Liver (tissue), 8 donors: ENCODE measurements at regions not wholly inside any gene's neighbourhood (a gene's known extent, or its start where the extent isn't known, plus 50 kb on each side); places are given as distances from the start of the nearest gene placed in this dataset.

ENCODE experiments used
- DNase-seq: peaks from one replicate; pipeline ENCODE4 v3.0.0-alpha.2; 2017; ENCODE audit warnings: low spot score
- H3K27ac ChIP-seq, 2 donors: one replicate each; pipeline ENCODE4 v1.7.0; 2013; ENCODE audit warnings: inconsistent platforms in 2 of 2, low read length in 2 of 2, control low read depth in 1 of 2, low read depth in 1 of 2, mild to moderate bottlenecking in 1 of 2
- H3K27me3 ChIP-seq, 4 donors: one replicate each; pipeline versions ENCODE4 v1.6.1 to v1.7.0; 2013; ENCODE audit warnings: low read length in 3 of 4, inconsistent platforms in 1 of 4, mild to moderate bottlenecking in 1 of 4, moderate library complexity in 1 of 4; ENCODE audit not compliant: control insufficient read depth in 4 of 4, insufficient read depth in 4 of 4
- H3K36me3 ChIP-seq, 4 donors: one replicate each; pipeline versions ENCODE4 v1.6.1 to v1.7.0; 2013; ENCODE audit warnings: low read length in 3 of 4, mild to moderate bottlenecking in 3 of 4, low read depth in 1 of 4, moderate library complexity in 1 of 4; ENCODE audit not compliant: control insufficient read depth in 4 of 4, insufficient read depth in 3 of 4
- H3K4me1 ChIP-seq, 4 donors: one replicate each; pipeline versions ENCODE4 v1.6.1 to v1.7.0; 2013; ENCODE audit warnings: low read length in 3 of 4, mild to moderate bottlenecking in 3 of 4, moderate library complexity in 1 of 4; ENCODE audit not compliant: control insufficient read depth in 4 of 4, insufficient read depth in 4 of 4
- H3K4me3 ChIP-seq, 3 donors: one replicate each; pipeline versions ENCODE4 v1.6.1 to v1.7.0; 2013; ENCODE audit warnings: low read length in 3 of 3, control low read depth in 1 of 3, low read depth in 1 of 3, mild to moderate bottlenecking in 1 of 3
- H3K9ac ChIP-seq, 2 donors: one replicate each; pipeline ENCODE4 v1.7.0; 2013; ENCODE audit warnings: low read length in 2 of 2, mild to moderate bottlenecking in 2 of 2, moderate library complexity in 2 of 2, control low read depth in 1 of 2, low read depth in 1 of 2
- H3K9me3 ChIP-seq, 4 donors: one replicate each; pipeline versions ENCODE4 v1.6.1 to v1.7.0; 2013; ENCODE audit warnings: low read length in 3 of 4; ENCODE audit not compliant: control insufficient read depth in 4 of 4
- EGR1 ChIP-seq, 2 donors: IDR thresholded peaks; 2 replicates each; pipeline ENCODE4 v1.6.1; 2016 to 2018; ENCODE audit warnings: antibody characterized with exemption in 2 of 2, low read depth in 2 of 2
- FOXA1 ChIP-seq: IDR thresholded peaks from 2 replicates; pipeline ENCODE4 v1.6.1; 2016; ENCODE audit warnings: antibody characterized with exemption
- FOXA2 ChIP-seq: IDR thresholded peaks from 2 replicates; pipeline ENCODE4 v1.6.1; 2016; ENCODE audit warnings: antibody characterized with exemption
- GABPA ChIP-seq, 2 donors: IDR thresholded peaks in 1 of 2; conservative IDR thresholded peaks in 1 of 2; 2 replicates each; pipeline ENCODE4 v1.6.1; 2016; ENCODE audit warnings: antibody characterized with exemption in 2 of 2, mild to moderate bottlenecking in 1 of 2, moderate library complexity in 1 of 2
- HNF4A ChIP-seq, 2 donors: conservative IDR thresholded peaks; 2 replicates each; pipeline ENCODE4 v1.6.1; 2016; ENCODE audit warnings: antibody characterized with exemption in 2 of 2, mild to moderate bottlenecking in 2 of 2
- HNF4G ChIP-seq: IDR thresholded peaks from 2 replicates; pipeline ENCODE4 v1.6.1; 2016; ENCODE audit warnings: antibody characterized with exemption
- JUND ChIP-seq, 2 donors: IDR thresholded peaks; 2 replicates each; pipeline ENCODE4 v1.6.1; 2016; ENCODE audit warnings: antibody characterized with exemption in 2 of 2
- NR2F2 ChIP-seq: IDR thresholded peaks from 2 replicates; pipeline ENCODE4 v1.6.1; 2016; ENCODE audit warnings: antibody characterized with exemption
- RAD21 ChIP-seq, 2 donors: IDR thresholded peaks; 2 replicates each; pipeline ENCODE4 v1.6.1; 2016; ENCODE audit warnings: antibody characterized with exemption in 2 of 2, mild to moderate bottlenecking in 2 of 2
- RXRA ChIP-seq, 2 donors: IDR thresholded peaks; 2 replicates each; pipeline ENCODE4 v1.6.1; 2017 to 2018; ENCODE audit warnings: antibody characterized with exemption in 2 of 2, mild to moderate bottlenecking in 1 of 2
- SP1 ChIP-seq: IDR thresholded peaks from 2 replicates; pipeline ENCODE4 v1.6.1; 2018; ENCODE audit warnings: antibody characterized with exemption, mild to moderate bottlenecking
- TAF1 ChIP-seq: conservative IDR thresholded peaks from 2 replicates; pipeline ENCODE4 v1.6.1; 2016; ENCODE audit warnings: antibody characterized with exemption, mild to moderate bottlenecking
- YY1 ChIP-seq: IDR thresholded peaks from 2 replicates; pipeline ENCODE4 v1.6.1; 2016; ENCODE audit warnings: antibody characterized with exemption, mild to moderate bottlenecking
- WGBS: extraction: QIAGEN DNeasy Blood & Tissue Kit; methylation state at CpG from one replicate; pipeline ENCODE4 v1.1.7; 2013; 5-methylcytosine and 5-hydroxymethylcytosine counted together
- TF ChIP-seq, protein P1 (sequence below): IDR thresholded peaks from 2 replicates; pipeline ENCODE4 v1.6.1; 2016; ENCODE audit warnings: antibody characterized with exemption
- TF ChIP-seq, protein P2 (sequence below): IDR thresholded peaks from 2 replicates; pipeline ENCODE4 v1.6.1; 2016; ENCODE audit warnings: antibody characterized with exemption
- TF ChIP-seq, protein P3 (sequence below): fragments of 150-350 bp; IDR thresholded peaks from 2 replicates; pipeline ENCODE4 v1.5.1; 2017; ENCODE audit warnings: improper control_type of control experiment, low read depth, low read length; ENCODE audit not compliant: missing input control
- TF ChIP-seq, protein P4 (sequence below): IDR thresholded peaks from 2 replicates; pipeline ENCODE4 v1.6.1; 2016; ENCODE audit warnings: antibody characterized with exemption
- TF ChIP-seq, protein P5 (sequence below): IDR thresholded peaks from 2 replicates; pipeline ENCODE4 v1.6.1; 2016; ENCODE audit warnings: antibody characterized with exemption, mild to moderate bottlenecking
- donor health status: healthy.
- donor health status: healthy.
- donor health status: healthy.
- donor health status: healthy.
- donor health status: healthy.

DNA sequence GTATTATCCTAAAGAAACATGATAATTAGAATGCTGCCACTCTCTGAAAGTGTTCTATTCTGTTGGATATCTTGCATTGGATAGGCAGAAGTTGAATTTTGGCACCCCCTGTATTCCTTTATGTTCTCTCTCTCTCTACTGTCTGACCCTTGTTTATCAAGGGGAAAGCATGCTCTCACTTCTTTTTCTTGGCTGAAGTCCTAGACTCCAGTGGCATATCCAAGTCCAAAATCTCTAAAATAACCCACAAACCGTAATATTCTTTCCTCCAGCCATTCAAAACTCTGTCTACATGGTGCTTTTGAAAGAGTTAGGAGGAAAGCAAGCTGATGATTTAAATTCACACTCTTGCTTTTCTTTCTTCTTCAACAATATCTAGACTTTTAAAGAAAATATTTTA, 669.7 kb downstream of the TDRD15 start (continued):
- TF ChIP-seq, protein P1, sequence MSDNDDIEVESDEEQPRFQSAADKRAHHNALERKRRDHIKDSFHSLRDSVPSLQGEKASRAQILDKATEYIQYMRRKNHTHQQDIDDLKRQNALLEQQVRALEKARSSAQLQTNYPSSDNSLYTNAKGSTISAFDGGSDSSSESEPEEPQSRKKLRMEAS: no peak
- no peak for TF ChIP-seq NR2F2
- no peak for TF ChIP-seq TAF1
- no peak for TF ChIP-seq FOXA1
- TF ChIP-seq, protein P2, sequence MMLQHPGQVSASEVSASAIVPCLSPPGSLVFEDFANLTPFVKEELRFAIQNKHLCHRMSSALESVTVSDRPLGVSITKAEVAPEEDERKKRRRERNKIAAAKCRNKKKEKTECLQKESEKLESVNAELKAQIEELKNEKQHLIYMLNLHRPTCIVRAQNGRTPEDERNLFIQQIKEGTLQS: no peak

DNA sequence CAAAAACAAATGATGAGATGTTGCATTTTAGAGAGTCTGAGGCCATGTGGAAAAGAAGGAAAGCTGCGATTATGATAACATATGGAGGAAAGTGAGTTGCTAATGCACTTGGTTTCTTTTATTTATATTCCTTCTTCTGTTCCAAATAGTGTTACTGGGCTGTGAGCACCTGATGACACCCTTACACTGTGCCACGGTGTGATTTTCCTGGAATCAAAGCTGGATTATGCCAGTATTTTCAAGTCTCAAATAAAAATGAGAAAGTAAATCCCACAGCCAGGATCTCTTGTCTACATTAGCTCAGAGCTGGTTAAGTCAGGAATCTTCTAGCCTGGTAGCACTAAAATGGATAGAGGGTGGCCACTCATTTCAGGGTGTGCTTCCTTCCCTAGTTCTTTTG, 670.8 kb downstream of the TDRD15 start:
- Histone ChIP-seq H3K4me3 (no peak overlapping the region), H3K36me3 (no peaks in the 10 kb centered on the region), H3K27me3 (no peaks in the 10 kb centered on the region), H3K27ac (no peak overlapping the region), H3K9ac (no peak overlapping the region), H3K4me1 (no peaks in the 10 kb centered on the region), H3K9me3 (no peaks in the 10 kb centered on the region)
- no peak for DNase-seq
- WGBS: 72% methylated on average over 2 of the region's 2 CpGs
- no peak for TF ChIP-seq YY1
- no peak for TF ChIP-seq NR2F2
- no peak for TF ChIP-seq RAD21 (IDR thresholded peaks at IDR 0.05)
- TF ChIP-seq, protein P3, sequence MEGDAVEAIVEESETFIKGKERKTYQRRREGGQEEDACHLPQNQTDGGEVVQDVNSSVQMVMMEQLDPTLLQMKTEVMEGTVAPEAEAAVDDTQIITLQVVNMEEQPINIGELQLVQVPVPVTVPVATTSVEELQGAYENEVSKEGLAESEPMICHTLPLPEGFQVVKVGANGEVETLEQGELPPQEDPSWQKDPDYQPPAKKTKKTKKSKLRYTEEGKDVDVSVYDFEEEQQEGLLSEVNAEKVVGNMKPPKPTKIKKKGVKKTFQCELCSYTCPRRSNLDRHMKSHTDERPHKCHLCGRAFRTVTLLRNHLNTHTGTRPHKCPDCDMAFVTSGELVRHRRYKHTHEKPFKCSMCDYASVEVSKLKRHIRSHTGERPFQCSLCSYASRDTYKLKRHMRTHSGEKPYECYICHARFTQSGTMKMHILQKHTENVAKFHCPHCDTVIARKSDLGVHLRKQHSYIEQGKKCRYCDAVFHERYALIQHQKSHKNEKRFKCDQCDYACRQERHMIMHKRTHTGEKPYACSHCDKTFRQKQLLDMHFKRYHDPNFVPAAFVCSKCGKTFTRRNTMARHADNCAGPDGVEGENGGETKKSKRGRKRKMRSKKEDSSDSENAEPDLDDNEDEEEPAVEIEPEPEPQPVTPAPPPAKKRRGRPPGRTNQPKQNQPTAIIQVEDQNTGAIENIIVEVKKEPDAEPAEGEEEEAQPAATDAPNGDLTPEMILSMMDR: no peak
- TF ChIP-seq, protein P4, sequence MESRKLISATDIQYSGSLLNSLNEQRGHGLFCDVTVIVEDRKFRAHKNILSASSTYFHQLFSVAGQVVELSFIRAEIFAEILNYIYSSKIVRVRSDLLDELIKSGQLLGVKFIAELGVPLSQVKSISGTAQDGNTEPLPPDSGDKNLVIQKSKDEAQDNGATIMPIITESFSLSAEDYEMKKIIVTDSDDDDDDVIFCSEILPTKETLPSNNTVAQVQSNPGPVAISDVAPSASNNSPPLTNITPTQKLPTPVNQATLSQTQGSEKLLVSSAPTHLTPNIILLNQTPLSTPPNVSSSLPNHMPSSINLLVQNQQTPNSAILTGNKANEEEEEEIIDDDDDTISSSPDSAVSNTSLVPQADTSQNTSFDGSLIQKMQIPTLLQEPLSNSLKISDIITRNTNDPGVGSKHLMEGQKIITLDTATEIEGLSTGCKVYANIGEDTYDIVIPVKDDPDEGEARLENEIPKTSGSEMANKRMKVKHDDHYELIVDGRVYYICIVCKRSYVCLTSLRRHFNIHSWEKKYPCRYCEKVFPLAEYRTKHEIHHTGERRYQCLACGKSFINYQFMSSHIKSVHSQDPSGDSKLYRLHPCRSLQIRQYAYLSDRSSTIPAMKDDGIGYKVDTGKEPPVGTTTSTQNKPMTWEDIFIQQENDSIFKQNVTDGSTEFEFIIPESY: no peak
- no peak for TF ChIP-seq HNF4G
- TF ChIP-seq EGR1 (IDR thresholded peaks at IDR 0.05; ENCODE audit: low read depth in 2 of 2): no peak
- TF ChIP-seq HNF4A (conservative IDR thresholded peaks at IDR 0.05): no peak
- no peak for TF ChIP-seq JUND (IDR thresholded peaks at IDR 0.05)
- TF ChIP-seq FOXA1: no peak
- TF ChIP-seq TAF1: no peak
- no peak for TF ChIP-seq RXRA (IDR thresholded peaks at IDR 0.05)
- no peak for TF ChIP-seq GABPA (IDR thresholded peaks at IDR 0.05 in 1 of 2, conservative IDR thresholded peaks at IDR 0.05 in 1 of 2)
- TF ChIP-seq, protein P2: no peak
- TF ChIP-seq, protein P1: no peak
- TF ChIP-seq FOXA2: no peak
- TF ChIP-seq, protein P5, sequence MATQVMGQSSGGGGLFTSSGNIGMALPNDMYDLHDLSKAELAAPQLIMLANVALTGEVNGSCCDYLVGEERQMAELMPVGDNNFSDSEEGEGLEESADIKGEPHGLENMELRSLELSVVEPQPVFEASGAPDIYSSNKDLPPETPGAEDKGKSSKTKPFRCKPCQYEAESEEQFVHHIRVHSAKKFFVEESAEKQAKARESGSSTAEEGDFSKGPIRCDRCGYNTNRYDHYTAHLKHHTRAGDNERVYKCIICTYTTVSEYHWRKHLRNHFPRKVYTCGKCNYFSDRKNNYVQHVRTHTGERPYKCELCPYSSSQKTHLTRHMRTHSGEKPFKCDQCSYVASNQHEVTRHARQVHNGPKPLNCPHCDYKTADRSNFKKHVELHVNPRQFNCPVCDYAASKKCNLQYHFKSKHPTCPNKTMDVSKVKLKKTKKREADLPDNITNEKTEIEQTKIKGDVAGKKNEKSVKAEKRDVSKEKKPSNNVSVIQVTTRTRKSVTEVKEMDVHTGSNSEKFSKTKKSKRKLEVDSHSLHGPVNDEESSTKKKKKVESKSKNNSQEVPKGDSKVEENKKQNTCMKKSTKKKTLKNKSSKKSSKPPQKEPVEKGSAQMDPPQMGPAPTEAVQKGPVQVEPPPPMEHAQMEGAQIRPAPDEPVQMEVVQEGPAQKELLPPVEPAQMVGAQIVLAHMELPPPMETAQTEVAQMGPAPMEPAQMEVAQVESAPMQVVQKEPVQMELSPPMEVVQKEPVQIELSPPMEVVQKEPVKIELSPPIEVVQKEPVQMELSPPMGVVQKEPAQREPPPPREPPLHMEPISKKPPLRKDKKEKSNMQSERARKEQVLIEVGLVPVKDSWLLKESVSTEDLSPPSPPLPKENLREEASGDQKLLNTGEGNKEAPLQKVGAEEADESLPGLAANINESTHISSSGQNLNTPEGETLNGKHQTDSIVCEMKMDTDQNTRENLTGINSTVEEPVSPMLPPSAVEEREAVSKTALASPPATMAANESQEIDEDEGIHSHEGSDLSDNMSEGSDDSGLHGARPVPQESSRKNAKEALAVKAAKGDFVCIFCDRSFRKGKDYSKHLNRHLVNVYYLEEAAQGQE: no peak
- TF ChIP-seq SP1: no peak
